Ramos (cell line): ENCODE measurements at regions not wholly inside any gene's neighbourhood (a gene's known extent, or its start where the extent isn't known, plus 50 kb on each side); places are given as distances from the start of the nearest gene placed in this dataset.

Experiments used
- in situ Hi-C: fragments of 300-500 bp; cut with MboI; formaldehyde crosslinking; loops from one replicate; pipeline ENCODE4 v1.14.3; 2022; ENCODE audit warnings: low sequenced_read_pairs; ENCODE audit not compliant: unreplicated experiment

GRCh38 chr16:35447010-35447558 is 1987.7 kb downstream of the TP53TG3F start:
- in situ Hi-C loops: no loop called here

- in situ Hi-C loops: no loop called here
Observed at GRCh38 chr16:35449663-35450062, 1990.3 kb downstream of the TP53TG3F start.

- in situ Hi-C loops: no loop called here
Observed at GRCh38 chr16:35450648-35451047, 1991.2 kb downstream of the TP53TG3F start.

- in situ Hi-C loops: no loop called here
Observed at GRCh38 chr16:35452471-35452870, 1993.1 kb downstream of the TP53TG3F start.

- in situ Hi-C loops: no loop called here
Observed at GRCh38 chr16:35463358-35463757, 2003.9 kb downstream of the TP53TG3F start.

GRCh38 chr16:35480361-35480760 is 2020.9 kb downstream of the TP53TG3F start:
- in situ Hi-C loops: no loop called here

GRCh38 chr16:35480988-35481387 is 2021.6 kb downstream of the TP53TG3F start:
- in situ Hi-C loops: no loop called here

- in situ Hi-C loops: no loop called here
Observed at GRCh38 chr16:35485915-35486314, 2026.5 kb downstream of the TP53TG3F start.

- in situ Hi-C loops: loop anchor here (10.0 kb wide), 2 partner anchors 57 to 347 kb away; no protein-coding TSS in a partner anchor
Observed at GRCh38 chr16:35492225-35492624, 2032.8 kb downstream of the TP53TG3F start.

- in situ Hi-C loops: loop anchor here (10.0 kb wide), 2 partner anchors 63 to 353 kb away; no protein-coding TSS in a partner anchor
Observed at GRCh38 chr16:35497399-35497798, 2038.0 kb downstream of the TP53TG3F start.

- in situ Hi-C loops: no loop called here
Observed at GRCh38 chr16:35506018-35506897, 2046.8 kb downstream of the TP53TG3F start.

GRCh38 chr16:35506898-35507194 is 2047.4 kb downstream of the TP53TG3F start:
- in situ Hi-C loops: no loop called here

- in situ Hi-C loops: no loop called here
Observed at GRCh38 chr16:35510701-35511100, 2051.3 kb downstream of the TP53TG3F start.

- in situ Hi-C loops: no loop called here
Observed at GRCh38 chr16:35516551-35516950, 2057.1 kb downstream of the TP53TG3F start.

- in situ Hi-C loops: no loop called here
Observed at GRCh38 chr16:35516971-35517370, 2057.6 kb downstream of the TP53TG3F start.

- in situ Hi-C loops: loop anchor here (5.0 kb wide), 1 partner anchor 372 kb away; no protein-coding TSS in a partner anchor
Observed at GRCh38 chr16:35523991-35524390, 2064.6 kb downstream of the TP53TG3F start.

- in situ Hi-C loops: no loop called here
Observed at GRCh38 chr16:35525979-35526590, 2066.7 kb downstream of the TP53TG3F start.

- in situ Hi-C loops: no loop called here
Observed at GRCh38 chr16:35532576-35532975, 2073.2 kb downstream of the TP53TG3F start.

- in situ Hi-C loops: no loop called here
Observed at GRCh38 chr16:35533683-35534082, 2074.3 kb downstream of the TP53TG3F start.

- in situ Hi-C loops: no loop called here
Observed at GRCh38 chr16:35543486-35543885, 2084.1 kb downstream of the TP53TG3F start.

- in situ Hi-C loops: no loop called here
Observed at GRCh38 chr16:35552763-35553162, 2093.4 kb downstream of the TP53TG3F start.
